ENCODE measurements at regions not wholly inside any gene's neighbourhood (a gene's known extent, or its start where the extent isn't known, plus 50 kb on each side); places are given as distances from the start of the nearest gene placed in this dataset.
A peak's percentile ranks its signal among the peaks of the same experiment; 100 is the strongest.

DNA sequence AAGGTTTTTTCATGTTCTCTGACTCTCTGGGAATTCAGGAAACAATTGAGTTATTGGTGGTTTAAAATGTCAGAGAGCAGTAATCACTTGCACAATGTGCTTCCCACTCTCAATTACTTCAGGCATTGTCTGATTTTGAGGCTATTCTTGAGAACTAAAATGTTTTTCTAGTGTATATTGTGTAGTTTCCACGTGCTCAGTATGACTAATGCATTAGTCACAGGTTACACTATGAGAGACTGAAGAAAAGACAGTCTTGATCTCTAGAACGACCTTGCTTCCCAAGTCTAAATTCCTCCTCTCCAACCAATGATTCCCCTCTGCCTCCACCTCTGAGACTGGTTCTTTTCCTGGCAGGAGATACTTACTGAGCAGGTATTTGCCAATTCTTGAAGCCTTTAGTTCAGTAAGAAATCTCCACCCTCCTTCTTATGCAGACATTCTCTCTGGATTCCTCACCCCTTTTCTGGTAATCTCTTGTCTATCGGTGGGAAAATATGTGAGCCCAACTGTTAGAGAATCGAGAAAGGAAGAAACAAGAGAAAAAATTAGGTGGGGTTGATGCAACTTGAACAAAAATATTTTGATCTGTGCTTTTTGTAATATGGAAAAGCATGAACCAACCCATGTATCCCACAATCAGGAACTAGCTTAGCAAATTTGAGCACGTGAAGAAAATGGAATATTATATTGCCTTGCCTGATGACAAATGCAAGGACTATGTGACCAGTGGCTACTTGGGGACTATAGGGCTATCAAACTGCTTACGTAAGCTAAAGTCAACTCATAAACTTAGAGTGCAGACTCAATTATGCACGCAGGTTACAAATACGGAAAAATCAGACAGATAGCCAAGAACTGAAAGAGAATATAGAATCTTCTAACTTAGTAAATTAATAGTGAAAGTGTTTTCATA lies 61.1 kb upstream of the SLC22A16 start:
- DNase-seq, result no peak

DNA sequence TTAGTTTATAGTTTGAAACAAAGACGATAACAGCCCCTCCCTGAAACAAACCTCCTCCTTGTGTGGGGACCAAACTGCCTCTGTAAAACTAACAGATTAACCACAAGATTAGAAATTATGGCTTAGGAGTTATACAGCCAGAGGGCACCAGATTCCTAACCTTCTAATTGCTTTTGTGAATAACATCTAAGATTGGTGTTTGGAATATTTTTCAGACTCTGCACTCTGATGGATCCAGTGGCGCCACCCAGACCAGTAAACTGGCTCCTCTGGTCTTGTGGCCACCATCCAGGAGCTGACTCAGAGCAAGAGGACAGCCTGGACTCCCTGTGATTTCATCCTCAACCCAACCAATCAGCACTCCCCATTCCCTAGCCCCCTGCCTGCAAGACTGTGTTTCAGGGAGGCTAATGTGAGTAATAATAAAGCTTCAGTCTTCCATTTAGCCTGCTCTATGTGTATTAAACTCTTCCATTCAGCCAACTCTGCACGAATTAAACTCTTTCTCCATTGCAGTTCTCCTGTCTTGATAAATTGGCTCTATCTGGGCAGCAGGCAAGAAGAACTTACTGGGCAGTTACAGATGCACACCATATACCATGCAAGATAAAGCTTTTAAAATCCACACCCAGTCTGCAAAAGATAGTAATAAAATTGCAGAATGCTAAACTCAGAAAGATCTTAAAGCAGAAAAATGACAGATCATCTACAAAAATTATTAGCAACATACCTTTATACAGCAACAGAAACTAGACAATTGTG lies 58.5 kb upstream of the SLC22A16 start:
- DNase-seq, result no peak

DNA sequence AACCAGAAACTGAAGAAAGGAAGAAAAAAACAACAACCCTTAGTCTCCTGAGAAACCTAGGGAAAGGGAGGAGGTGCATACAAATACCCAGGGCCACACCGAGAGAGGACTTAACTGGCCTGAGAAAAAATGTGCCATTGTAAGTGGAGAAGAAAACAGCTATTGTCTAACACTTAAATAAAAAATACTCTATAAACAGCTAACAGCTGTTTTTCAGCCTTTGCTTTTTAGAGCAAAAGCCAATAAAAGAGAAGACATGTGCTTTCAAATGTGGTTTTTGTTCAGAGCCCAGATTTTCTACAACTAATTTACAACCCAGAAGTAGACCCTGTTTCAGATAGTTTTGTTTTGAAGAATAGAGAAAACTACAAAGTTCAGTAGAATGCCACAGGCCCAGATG lies 56.0 kb upstream of the SLC22A16 start:
- no peak for DNase-seq

DNA sequence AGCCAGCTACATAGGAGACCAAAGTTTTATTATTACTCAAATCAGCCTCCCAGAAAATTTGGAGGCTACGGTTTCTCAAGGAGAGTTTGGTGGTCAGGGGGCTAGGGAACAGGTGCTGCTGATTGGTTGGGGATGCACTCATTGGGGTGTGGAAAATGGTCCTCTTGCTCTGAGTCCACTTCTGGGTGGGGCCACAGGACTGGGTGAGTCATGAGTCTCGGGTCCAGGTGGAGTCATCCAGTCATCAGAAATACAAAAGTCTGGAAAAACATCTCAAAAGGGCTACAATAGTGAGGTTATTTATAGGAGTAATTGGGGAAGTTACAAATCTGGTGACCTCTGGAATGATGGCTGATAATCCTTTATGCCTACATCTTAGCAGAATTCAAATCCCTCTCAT lies 54.3 kb upstream of the SLC22A16 start:
- DNase-seq, result no peak

DNA sequence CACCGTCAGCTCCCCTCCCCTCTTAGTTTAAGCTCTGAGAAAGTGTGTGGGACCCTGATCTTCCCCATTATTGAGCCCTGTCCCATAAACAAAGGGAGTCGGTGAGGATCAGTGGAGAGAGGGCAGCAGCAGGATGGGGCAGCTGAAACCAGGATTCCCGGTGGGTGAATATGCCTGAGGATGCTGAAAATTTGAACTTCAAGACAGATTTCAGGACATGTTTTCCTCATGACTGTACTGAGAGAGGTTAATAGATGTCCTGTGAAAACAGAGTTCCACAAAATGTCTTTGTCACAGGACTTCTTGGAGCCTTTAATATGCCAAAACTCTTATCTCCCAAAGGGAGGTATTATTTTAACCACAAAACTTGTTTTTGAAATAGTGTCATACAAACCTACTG lies 53.5 kb upstream of the SLC22A16 start:
- DNase-seq, result no peak

DNA sequence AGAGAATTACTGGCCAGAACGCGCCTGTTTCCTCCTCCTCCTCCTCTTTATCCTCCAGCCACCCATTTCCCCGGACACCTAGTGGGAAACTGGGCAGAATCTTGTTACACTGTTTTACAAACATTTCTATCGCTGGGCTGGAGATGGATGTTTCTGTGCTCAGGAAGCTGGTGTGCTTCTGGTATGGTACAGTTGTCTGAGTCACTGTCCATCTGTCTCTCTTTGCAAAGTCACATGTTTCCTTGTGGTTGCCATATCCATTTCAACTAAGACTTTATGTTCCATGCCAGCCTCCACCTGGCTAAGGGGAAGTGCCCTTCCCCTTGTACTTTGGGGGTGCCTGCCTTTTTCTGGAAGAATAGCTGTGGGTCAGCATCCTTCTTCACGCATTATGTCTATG lies 52.9 kb upstream of the SLC22A16 start:
- peak; percentile 78 for DNase-seq

DNA sequence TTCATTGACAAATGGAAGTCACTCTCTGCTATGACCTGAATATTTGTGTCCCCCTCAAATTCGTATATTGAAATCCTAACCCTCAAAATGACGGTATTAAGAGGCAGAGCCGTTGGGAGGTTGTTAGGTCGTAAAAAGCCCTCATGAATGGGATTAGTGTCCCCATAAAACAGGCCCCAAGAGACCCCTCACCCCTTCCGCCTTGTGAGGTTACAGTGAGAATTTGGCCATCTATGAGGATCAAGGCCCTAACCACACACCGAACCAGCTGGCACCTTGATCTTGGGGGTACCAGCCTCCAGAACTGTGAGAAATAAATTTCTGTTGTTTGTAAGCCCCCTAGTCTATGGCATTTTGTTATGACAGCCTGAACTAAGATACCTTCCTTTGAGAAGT lies 52.5 kb upstream of the SLC22A16 start:
- DNase-seq, result no peak

DNA sequence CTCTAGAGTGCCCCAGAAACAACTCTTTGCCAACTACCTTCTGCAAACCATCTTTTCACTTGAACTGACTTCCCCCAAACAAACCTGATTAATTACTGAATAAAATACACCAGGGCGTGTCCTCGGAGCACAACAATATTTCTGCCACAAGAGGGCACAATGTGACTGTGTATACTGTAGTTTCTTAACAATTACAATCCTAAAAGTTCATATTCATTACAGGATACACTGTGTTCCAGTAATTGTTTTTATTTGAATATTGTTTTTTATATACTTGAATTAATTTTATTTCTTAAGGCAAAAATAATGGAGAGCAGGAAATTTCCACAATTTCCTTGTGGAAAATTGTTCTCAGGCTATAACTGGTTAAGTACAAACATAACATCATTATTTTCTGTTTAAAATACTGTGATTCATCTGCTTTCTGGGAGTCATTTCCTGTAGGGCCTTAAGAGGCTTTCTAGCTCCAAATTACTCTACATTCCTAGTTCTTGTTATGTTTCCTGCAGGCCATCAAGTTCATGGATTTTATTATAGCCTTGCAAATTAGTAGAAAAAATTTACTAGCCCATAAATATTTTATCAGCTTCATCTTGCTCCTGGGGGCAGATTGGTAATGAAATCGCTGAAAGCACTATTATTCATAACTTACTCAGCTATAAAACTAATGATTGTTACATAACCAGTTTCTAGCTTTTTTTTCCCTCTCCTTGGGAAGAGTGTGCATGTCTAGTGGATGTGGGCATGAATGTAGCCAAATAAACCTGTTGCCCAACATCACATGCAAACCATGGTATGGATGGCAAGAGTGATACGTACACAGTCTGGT lies 51.9 kb upstream of the SLC22A16 start:
- peak; percentile 39 for DNase-seq

DNA sequence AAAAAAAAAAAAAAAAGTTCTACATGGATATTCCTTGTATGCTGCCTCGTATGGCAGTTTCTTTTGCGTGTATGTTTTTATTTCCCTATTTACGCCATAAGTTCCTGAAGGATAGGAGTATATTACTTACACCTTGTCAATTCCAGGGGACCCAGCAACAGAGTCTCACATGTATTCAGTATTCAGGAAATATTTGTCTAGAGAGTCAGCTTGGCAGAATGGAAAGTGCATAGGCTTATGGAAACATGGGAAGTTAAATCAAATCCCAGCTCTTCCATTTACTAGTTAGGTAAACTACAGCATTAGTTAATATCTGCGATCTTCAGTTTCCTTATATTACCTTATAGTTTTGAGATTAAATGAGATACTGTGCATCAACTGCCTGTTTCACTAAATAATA lies 51.1 kb upstream of the SLC22A16 start:
- no peak for DNase-seq

DNA sequence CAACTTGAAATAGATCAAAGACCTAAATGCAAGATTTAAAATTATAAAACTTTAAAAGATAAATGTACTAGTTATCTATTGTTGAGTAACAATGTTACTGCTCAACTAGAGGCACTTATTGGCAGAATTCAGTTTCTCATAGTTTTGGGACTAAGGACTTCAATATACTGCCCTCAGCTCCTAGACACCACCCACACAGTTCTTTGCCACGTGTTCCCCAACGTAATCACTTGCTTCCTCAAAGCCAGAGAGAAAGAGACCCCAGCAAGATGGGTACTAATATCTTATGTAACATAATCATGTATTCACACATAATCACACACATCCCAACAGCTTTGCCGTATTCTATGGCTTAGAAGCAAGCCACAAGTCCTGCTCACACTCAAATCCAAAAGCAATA lies 50.3 kb upstream of the SLC22A16 start:
- no peak for DNase-seq
